ENCODE measurements at regions not wholly inside any gene's neighbourhood (a gene's known extent, or its start where the extent isn't known, plus 50 kb on each side); places are given as distances from the start of the nearest gene placed in this dataset.

DNA sequence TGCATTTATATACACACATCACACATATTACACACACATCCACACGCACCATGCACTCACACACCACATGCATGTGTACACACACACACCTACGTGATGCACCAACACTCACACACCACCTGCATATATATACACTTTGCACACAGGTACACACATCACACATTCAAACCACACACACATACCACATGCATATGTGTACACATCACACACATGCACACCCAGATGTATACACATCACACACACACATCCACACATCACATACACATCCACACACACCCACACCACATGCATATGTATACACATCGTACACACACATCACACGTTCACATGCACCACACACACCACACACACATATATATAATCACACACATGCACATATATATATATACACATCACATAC lies 281.8 kb downstream of the IRF8 start:
- no peak overlapping the region for H3K27ac ChIP-seq (ENCODE audit: insufficient read depth, low read depth, low read length)
- no peaks in the 10 kb centered on the region for H3K9me3 ChIP-seq (replicated peaks; ENCODE audit: control insufficient read depth, insufficient read depth, low read length)
- no peak for FAIRE-seq
- no TSS peak for BruUV-seq (replicated peaks)
- dilution Hi-C loops (cut with MboI; ENCODE audit: extremely low pct_ligation_motif_present, low sequenced_read_pairs) (no loop called here), intact Hi-C loops (cut with micrococcal nuclease) (no loop called here)
- H3K27me3 ChIP-seq (ENCODE audit: control insufficient read depth in 2 of 2, insufficient read depth in 2 of 2, low read length in 2 of 2) = no peaks in the 10 kb centered on the region
- ChIA-PET POLR2A (no interaction called here), CTCF (no interaction called here)
- no peak overlapping the region for H2AFZ ChIP-seq (ENCODE audit: low read depth, low read length)
- no peak for TF ChIP-seq GATA2 (IDR thresholded peaks at IDR 0.05; ENCODE audit: insufficient read depth, insufficient read length, low read depth, low read length)
- TF ChIP-seq CTCF (IDR thresholded peaks at IDR 0.05; ENCODE audit: extremely low read depth in 1 of 2, insufficient read depth in 1 of 2, low read depth in 1 of 2, low read length in 2 of 2) = no peak
- no peak for TF ChIP-seq POLR2AphosphoS5 (IDR thresholded peaks at IDR 0.05; ENCODE audit: insufficient read depth, low read depth, low read length)
- no peak for TF ChIP-seq POLR2A (IDR thresholded peaks at IDR 0.05; ENCODE audit: low read depth, low read length)
- TF ChIP-seq, protein P1, sequence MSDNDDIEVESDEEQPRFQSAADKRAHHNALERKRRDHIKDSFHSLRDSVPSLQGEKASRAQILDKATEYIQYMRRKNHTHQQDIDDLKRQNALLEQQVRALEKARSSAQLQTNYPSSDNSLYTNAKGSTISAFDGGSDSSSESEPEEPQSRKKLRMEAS (IDR thresholded peaks at IDR 0.05; ENCODE audit: insufficient read depth, insufficient read length) = no peak
- no peak for TF ChIP-seq MYC (IDR thresholded peaks at IDR 0.05; ENCODE audit: low read depth, low read length)
- TF ChIP-seq EZH2 (IDR thresholded peaks at IDR 0.05; ENCODE audit: borderline replicate concordance, low read depth, low read length, severe bottlenecking) = no peak
- no peak overlapping the region for H3K4me3 ChIP-seq (replicated peaks in 1 of 3; ENCODE audit: insufficient read depth in 1 of 3, low read depth in 1 of 3, low read length in 3 of 3)
- no peaks in the 10 kb centered on the region for H4K20me1 ChIP-seq (replicated peaks; ENCODE audit: control insufficient read depth, extremely low read depth, insufficient read depth, low read length)
- H3K36me3 ChIP-seq (ENCODE audit: control insufficient read depth in 2 of 2, extremely low read depth in 1 of 2, insufficient read depth in 2 of 2, low read length in 2 of 2) = no peaks in the 10 kb centered on the region
- DNase-seq (ENCODE audit: low read depth, low spot score) = no peak
- no peaks in the 10 kb centered on the region for H3K79me2 ChIP-seq (ENCODE audit: control insufficient read depth, insufficient read depth, low read length)
- H3K9me1 ChIP-seq (replicated peaks; ENCODE audit: control insufficient read depth, extremely low read depth, insufficient read depth, low read length) = no peaks in the 10 kb centered on the region
- no peak overlapping the region for H3K9ac ChIP-seq (replicated peaks; ENCODE audit: extremely low read depth, insufficient read depth, low read length)
- H3K4me2 ChIP-seq (ENCODE audit: insufficient read depth, low read length) = no peak overlapping the region
- H3K4me1 ChIP-seq (ENCODE audit: control insufficient read depth, extremely low read depth, insufficient read depth, low read length) = no peaks in the 10 kb centered on the region

- Histone ChIP-seq H3K9ac (replicated peaks; ENCODE audit: extremely low read depth, insufficient read depth, low read length) (no peak overlapping the region), H3K4me2 (ENCODE audit: insufficient read depth, low read length) (no peak overlapping the region), H3K36me3 (ENCODE audit: control insufficient read depth in 2 of 2, extremely low read depth in 1 of 2, insufficient read depth in 2 of 2, low read length in 2 of 2) (no peaks in the 10 kb centered on the region), H3K79me2 (ENCODE audit: control insufficient read depth, insufficient read depth, low read length) (no peaks in the 10 kb centered on the region), H3K27me3 (ENCODE audit: control insufficient read depth in 2 of 2, insufficient read depth in 2 of 2, low read length in 2 of 2) (no peaks in the 10 kb centered on the region), H4K20me1 (replicated peaks; ENCODE audit: control insufficient read depth, extremely low read depth, insufficient read depth, low read length) (no peaks in the 10 kb centered on the region), H3K27ac (ENCODE audit: insufficient read depth, low read depth, low read length) (no peak overlapping the region), H3K9me1 (replicated peaks; ENCODE audit: control insufficient read depth, extremely low read depth, insufficient read depth, low read length) (no peaks in the 10 kb centered on the region), H3K4me3 (replicated peaks in 1 of 3; ENCODE audit: insufficient read depth in 1 of 3, low read depth in 1 of 3, low read length in 3 of 3) (no peak overlapping the region), H2AFZ (ENCODE audit: low read depth, low read length) (no peak overlapping the region), H3K4me1 (ENCODE audit: control insufficient read depth, extremely low read depth, insufficient read depth, low read length) (no peaks in the 10 kb centered on the region), H3K9me3 (replicated peaks; ENCODE audit: control insufficient read depth, insufficient read depth, low read length) (no peaks in the 10 kb centered on the region)
- intact Hi-C loops (cut with micrococcal nuclease) (no loop called here), dilution Hi-C loops (cut with MboI; ENCODE audit: extremely low pct_ligation_motif_present, low sequenced_read_pairs) (no loop called here)
- CTCF ChIA-PET = no interaction called here
- TF ChIP-seq CTCF (IDR thresholded peaks at IDR 0.05; ENCODE audit: extremely low read depth in 1 of 2, insufficient read depth in 1 of 2, low read depth in 1 of 2, low read length in 2 of 2) (no peak), GATA2 (IDR thresholded peaks at IDR 0.05; ENCODE audit: insufficient read depth, insufficient read length, low read depth, low read length) (no peak), JUN (IDR thresholded peaks at IDR 0.05; ENCODE audit: borderline replicate concordance, insufficient read depth, insufficient read length, low read depth) (no peak), EZH2 (IDR thresholded peaks at IDR 0.05; ENCODE audit: borderline replicate concordance, low read depth, low read length, severe bottlenecking) (no peak), POLR2AphosphoS5 (IDR thresholded peaks at IDR 0.05; ENCODE audit: insufficient read depth, low read depth, low read length) (no peak), MYC (IDR thresholded peaks at IDR 0.05; ENCODE audit: low read depth, low read length) (no peak), POLR2A (IDR thresholded peaks at IDR 0.05; ENCODE audit: low read depth, low read length) (no peak)
- TF ChIP-seq, protein P1 (IDR thresholded peaks at IDR 0.05; ENCODE audit: insufficient read depth, insufficient read length) = no peak
- no peak for FAIRE-seq
- DNase-seq (ENCODE audit: low read depth, low spot score) = no peak
- no TSS peak for BruUV-seq (replicated peaks)
- POLR2A ChIA-PET = no interaction called here
These were observed 282.6 kb downstream of the IRF8 start for GRCh38 chr16:86181526-86181925.

All from endothelial cell of umbilical vein (primary cell).